Fibroblast of pulmonary artery (primary cell): ENCODE measurements at regions not wholly inside any gene's neighbourhood (a gene's known extent, or its start where the extent isn't known, plus 50 kb on each side); places are given as distances from the start of the nearest gene placed in this dataset.

Experiments used
- DNase-seq: peaks from one replicate; pipeline ENCODE4 v3.0.0-alpha.2; 2010; ENCODE audit warnings: low read depth
- H3K4me3 ChIP-seq: replicated peaks from 2 replicates; pipeline ENCODE4 v1.5.1; 2011; ENCODE audit warnings: low read depth, mild to moderate bottlenecking, control low read depth, low read length, moderate library complexity
- TF ChIP-seq, protein P1 (sequence below): IDR thresholded peaks from 2 replicates; pipeline ENCODE4 v1.5.1; 2011; ENCODE audit warnings: mild to moderate bottlenecking, control low read depth, low read length, inconsistent platforms; ENCODE audit errors: missing control alignments

- DNase-seq, result no peak
- no peak overlapping the region for H3K4me3 ChIP-seq
- TF ChIP-seq, protein P1, sequence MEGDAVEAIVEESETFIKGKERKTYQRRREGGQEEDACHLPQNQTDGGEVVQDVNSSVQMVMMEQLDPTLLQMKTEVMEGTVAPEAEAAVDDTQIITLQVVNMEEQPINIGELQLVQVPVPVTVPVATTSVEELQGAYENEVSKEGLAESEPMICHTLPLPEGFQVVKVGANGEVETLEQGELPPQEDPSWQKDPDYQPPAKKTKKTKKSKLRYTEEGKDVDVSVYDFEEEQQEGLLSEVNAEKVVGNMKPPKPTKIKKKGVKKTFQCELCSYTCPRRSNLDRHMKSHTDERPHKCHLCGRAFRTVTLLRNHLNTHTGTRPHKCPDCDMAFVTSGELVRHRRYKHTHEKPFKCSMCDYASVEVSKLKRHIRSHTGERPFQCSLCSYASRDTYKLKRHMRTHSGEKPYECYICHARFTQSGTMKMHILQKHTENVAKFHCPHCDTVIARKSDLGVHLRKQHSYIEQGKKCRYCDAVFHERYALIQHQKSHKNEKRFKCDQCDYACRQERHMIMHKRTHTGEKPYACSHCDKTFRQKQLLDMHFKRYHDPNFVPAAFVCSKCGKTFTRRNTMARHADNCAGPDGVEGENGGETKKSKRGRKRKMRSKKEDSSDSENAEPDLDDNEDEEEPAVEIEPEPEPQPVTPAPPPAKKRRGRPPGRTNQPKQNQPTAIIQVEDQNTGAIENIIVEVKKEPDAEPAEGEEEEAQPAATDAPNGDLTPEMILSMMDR, result no peak
Observed at GRCh38 chrX:113289503-113289902, 448.9 kb upstream of the AMOT start.

DNA sequence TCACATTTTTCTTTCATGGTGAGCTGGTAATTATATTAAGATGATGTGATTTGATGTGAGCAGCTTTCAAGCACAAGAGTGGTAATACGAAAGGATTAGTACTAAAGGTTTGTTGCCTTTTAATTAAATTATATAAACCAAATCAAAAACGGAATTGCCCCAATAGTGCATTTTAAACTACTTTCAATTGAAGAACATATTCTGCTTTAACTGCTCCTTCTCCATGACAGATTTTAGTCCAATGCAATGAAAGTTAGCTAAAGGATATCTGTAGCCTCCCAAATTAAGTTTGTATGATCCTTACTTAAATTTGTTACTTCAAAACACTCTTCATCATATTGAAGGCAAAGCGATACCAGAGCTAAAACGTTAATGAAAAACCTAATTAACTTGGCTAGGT is 447.1 kb upstream of the AMOT start:
- no peak for DNase-seq
- TF ChIP-seq, protein P1, result no peak
- no peak overlapping the region for H3K4me3 ChIP-seq

- TF ChIP-seq, protein P1, result no peak
- H3K4me3 ChIP-seq, result no peak overlapping the region
- no peak for DNase-seq
Observed at GRCh38 chrX:113275804-113276203, 435.2 kb upstream of the AMOT start.

GRCh38 chrX:113274791-113275190 is 434.2 kb upstream of the AMOT start:
- H3K4me3 ChIP-seq, result no peak overlapping the region
- DNase-seq, result no peak
- TF ChIP-seq, protein P1, result no peak

GRCh38 chrX:113274345-113274744 is 433.7 kb upstream of the AMOT start:
- TF ChIP-seq, protein P1, result no peak
- no peak for DNase-seq
- H3K4me3 ChIP-seq, result no peak overlapping the region

- TF ChIP-seq, protein P1, result no peak
- no peak for DNase-seq
- H3K4me3 ChIP-seq, result no peak overlapping the region
Observed at GRCh38 chrX:113269203-113269602, 428.6 kb upstream of the AMOT start.

DNA sequence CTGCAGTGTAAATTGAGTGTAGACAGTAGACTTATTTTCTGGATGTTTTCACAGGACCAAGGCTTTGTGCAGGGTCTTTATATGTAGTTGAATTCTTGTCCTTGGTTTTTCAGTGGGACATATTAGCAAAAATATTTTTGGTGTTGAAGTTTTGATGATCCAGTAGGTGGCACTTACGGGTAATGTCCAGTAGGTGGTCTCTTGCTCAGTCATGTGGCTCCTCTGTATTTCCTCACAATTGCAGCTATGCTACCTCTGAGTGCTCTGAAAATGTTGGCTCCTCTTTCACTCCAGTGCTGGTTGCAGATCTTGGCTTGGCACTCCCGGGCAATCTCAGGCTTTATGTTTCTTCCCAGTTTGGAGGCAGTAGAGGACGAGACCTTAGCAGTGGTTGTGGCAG is 419.8 kb upstream of the AMOT start:
- DNase-seq, result peak; percentile 4
- no peak overlapping the region for H3K4me3 ChIP-seq
- TF ChIP-seq, protein P1, result peak; percentile 11
